ENCODE measurements at regions not wholly inside any gene's neighbourhood (a gene's known extent, or its start where the extent isn't known, plus 50 kb on each side); places are given as distances from the start of the nearest gene placed in this dataset.
"Not testable (repeated sequence)": the region's sequence is repeated elsewhere in the genome, so short reads cannot be mapped to it uniquely, and the experiment has no call there.

DNA sequence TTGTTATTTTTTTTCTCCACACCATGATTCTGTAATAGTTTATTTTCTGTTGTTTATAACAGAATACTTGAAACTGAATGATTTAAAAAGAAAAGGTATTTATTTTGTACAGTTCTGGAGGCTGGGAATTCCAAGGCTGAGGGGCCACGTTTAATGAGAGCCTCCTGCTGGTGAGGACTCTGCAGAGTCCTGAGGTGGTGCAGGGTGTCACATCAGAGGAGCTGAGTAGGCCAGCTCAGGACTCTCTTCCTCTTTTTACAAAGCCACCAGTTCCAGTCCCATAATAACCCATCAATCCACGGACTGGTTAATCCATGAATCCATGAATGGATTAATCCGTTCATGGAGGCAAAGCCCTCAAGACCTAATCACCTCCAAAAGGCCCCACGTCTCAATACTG is 71.6 kb downstream of the TFAP2A start:
- intact Hi-C loops (cut with DNase I) = no loop called here
- H3K36me3 ChIP-seq = no peaks in the 10 kb centered on the region
- no peak for DNase-seq
- no peak overlapping the region for H3K27ac ChIP-seq
- ATAC-seq = no peak
- TF ChIP-seq, protein P1, sequence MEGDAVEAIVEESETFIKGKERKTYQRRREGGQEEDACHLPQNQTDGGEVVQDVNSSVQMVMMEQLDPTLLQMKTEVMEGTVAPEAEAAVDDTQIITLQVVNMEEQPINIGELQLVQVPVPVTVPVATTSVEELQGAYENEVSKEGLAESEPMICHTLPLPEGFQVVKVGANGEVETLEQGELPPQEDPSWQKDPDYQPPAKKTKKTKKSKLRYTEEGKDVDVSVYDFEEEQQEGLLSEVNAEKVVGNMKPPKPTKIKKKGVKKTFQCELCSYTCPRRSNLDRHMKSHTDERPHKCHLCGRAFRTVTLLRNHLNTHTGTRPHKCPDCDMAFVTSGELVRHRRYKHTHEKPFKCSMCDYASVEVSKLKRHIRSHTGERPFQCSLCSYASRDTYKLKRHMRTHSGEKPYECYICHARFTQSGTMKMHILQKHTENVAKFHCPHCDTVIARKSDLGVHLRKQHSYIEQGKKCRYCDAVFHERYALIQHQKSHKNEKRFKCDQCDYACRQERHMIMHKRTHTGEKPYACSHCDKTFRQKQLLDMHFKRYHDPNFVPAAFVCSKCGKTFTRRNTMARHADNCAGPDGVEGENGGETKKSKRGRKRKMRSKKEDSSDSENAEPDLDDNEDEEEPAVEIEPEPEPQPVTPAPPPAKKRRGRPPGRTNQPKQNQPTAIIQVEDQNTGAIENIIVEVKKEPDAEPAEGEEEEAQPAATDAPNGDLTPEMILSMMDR (IDR thresholded peaks at IDR 0.05) = no peak
- H3K4me3 ChIP-seq = no peak overlapping the region
- no peaks in the 10 kb centered on the region for H3K9me3 ChIP-seq
- no peaks in the 10 kb centered on the region for H3K27me3 ChIP-seq
- no peaks in the 10 kb centered on the region for H3K4me1 ChIP-seq

DNA sequence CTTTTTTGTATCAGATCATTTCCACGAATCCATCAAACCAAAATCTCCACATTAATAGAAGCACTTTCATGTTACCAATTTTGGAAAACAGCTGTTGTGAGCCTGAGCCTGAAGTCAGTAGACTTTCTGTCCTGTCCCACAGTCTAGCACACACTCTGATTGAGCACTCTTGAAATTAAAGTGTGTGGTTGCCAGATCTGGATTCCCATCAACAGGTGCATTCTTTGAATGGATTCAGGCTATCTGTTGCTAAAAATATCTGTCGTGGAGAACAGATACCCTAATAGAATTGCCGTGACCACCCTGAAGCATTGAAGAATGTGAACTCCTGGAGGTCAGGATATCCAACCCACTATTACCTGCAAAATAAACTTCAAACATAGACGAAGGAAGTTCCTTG is 73.3 kb downstream of the TFAP2A start:
- H3K27me3 ChIP-seq = no peaks in the 10 kb centered on the region
- intact Hi-C loops (cut with DNase I) = no loop called here
- no peaks in the 10 kb centered on the region for H3K9me3 ChIP-seq
- DNase-seq (no peak), ATAC-seq (no peak)
- no peak overlapping the region for H3K4me3 ChIP-seq
- H3K36me3 ChIP-seq = no peaks in the 10 kb centered on the region
- TF ChIP-seq, protein P1 (IDR thresholded peaks at IDR 0.05) = no peak
- no peaks in the 10 kb centered on the region for H3K4me1 ChIP-seq
- no peak overlapping the region for H3K27ac ChIP-seq

- intact Hi-C loops (cut with DNase I) = no loop called here
- H3K27me3 ChIP-seq = no peaks in the 10 kb centered on the region
- H3K9me3 ChIP-seq = no peaks in the 10 kb centered on the region
- no peaks in the 10 kb centered on the region for H3K4me1 ChIP-seq
- no peak overlapping the region for H3K27ac ChIP-seq
- no peak for DNase-seq
- ATAC-seq = no peak
- H3K36me3 ChIP-seq = no peaks in the 10 kb centered on the region
- H3K4me3 ChIP-seq = no peak overlapping the region
- TF ChIP-seq, protein P1 (IDR thresholded peaks at IDR 0.05) = no peak
Measured at GRCh38 chr6:10338151-10338550, 76.7 kb downstream of the TFAP2A start.

DNA sequence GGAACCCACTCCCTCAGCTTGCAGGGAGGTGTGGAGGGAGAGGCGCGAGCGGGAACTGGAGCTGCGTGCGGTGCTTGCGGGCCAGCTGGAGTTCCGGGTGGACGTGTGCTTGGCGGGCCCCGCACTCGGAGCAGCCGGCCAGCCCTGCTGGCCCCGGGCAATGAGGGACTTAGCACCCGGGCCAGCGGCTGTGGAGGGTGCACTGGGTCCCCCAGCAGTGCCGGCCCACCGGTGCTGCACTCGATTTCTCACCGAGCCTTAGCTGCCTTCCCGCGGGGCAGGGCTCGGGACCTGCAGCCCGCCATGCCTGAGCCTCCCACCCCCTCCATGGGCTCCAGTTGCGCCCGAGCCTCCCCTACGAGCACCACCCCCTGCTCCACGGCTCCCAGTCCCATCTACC is 77.5 kb downstream of the TFAP2A start:
- H3K36me3 ChIP-seq; intact Hi-C loops (cut with DNase I); H3K27me3 ChIP-seq; H3K4me3 ChIP-seq; H3K27ac ChIP-seq; H3K9me3 ChIP-seq; ATAC-seq; DNase-seq; H3K4me1 ChIP-seq: not testable (repeated sequence)

DNA sequence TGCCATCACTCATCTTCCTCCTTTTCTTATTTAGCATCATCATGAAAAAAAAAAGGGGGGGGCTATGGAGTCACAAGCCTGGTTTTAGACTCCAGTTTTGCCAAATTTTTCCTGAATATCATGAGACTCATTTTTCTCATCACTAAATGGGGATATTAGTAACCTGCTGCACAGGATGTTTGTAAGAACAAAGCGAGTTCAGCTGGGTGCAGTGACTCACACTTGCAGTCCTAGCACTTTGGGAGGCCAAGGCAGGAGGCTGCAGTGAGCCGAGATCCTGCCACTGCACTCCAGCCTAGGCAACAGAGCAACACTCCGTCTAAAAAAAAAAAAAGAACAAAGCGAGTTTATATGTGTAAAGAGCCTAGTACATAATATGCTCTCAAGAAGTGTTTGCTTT is 82.8 kb downstream of the TFAP2A start:
- DNase-seq = no peak
- Histone ChIP-seq H3K27me3 (no peaks in the 10 kb centered on the region), H3K36me3 (no peaks in the 10 kb centered on the region), H3K4me3 (no peak overlapping the region), H3K9me3 (no peaks in the 10 kb centered on the region), H3K4me1 (no peaks in the 10 kb centered on the region), H3K27ac (no peak overlapping the region)
- intact Hi-C loops (cut with DNase I) = no loop called here
- TF ChIP-seq, protein P1 (IDR thresholded peaks at IDR 0.05) = no peak
- no peak for ATAC-seq

DNA sequence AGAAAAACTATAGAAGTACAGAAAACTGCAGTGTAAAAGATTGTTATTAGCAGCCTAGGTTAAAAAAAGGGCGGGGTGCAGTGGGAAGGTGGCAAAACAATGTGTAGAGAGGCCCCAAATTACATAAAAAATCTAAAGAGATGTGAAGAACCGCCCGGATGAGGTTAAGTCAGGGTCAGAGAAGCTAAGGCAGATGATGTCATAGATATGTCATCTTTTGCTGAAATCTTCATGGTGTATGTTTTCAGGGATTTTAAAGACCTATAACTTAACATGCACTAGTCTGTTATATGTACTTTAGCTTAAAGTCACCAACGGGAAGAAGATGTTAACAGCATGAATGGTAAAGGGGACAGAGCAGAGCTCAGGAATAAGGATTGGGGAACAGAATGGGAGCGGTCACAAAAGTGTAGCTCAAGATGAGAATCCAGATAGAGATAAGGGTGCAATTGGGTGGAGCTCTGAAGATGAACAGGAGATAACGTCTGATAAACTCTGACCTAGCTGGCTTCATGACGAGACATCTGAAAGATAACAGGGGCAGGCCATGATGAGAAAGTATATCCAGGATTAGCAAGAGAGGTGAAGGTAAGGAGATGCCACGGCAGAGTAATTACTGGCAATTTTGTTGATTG is 83.4 kb downstream of the TFAP2A start:
- no peaks in the 10 kb centered on the region for H3K9me3 ChIP-seq
- DNase-seq (no peak), ATAC-seq (no peak)
- no peaks in the 10 kb centered on the region for H3K27me3 ChIP-seq
- H3K4me3 ChIP-seq = no peak overlapping the region
- TF ChIP-seq, protein P1 (IDR thresholded peaks at IDR 0.05) = no peak
- H3K4me1 ChIP-seq = no peaks in the 10 kb centered on the region
- no peaks in the 10 kb centered on the region for H3K36me3 ChIP-seq
- H3K27ac ChIP-seq = no peak overlapping the region
- intact Hi-C loops (cut with DNase I) = no loop called here

All from upper lobe of right lung (tissue), 1 donor.